Left ventricle myocardium superior (tissue), 1 donor: ENCODE measurements at regions not wholly inside any gene's neighbourhood (a gene's known extent, or its start where the extent isn't known, plus 50 kb on each side); places are given as distances from the start of the nearest gene placed in this dataset.
"Not testable (repeated sequence)": the region's sequence is repeated elsewhere in the genome, so short reads cannot be mapped to it uniquely, and the experiment has no call there.

Source experiments
- ATAC-seq: fragments of 200-7000 bp; cut with Tn5 transposase; one replicate; pipeline ENCODE4 v1.9.1; 2020; ENCODE audit warnings: mild to moderate bottlenecking, moderate library complexity
- DNase-seq: peaks from one replicate; pipeline ENCODE4 v3.0.0-alpha.2; 2020
- intact Hi-C: fragments of 100-400 bp; cut with micrococcal nuclease; formaldehyde crosslinking; loops from one replicate; pipeline ENCODE4 v1.11.0; 2022
- donor health status: DM: no; HTN: yes; CAD: no; lungs with severe emphysema.

GRCh38 chr5:142259758-142260157 lies 65.1 kb downstream of the SPRY4 start:
- ATAC-seq, result no peak
- intact Hi-C loops, result no loop called here
- DNase-seq, result no peak

- intact Hi-C loops, result no loop called here
- no peak for DNase-seq
- ATAC-seq, result no peak
These were observed 69.0 kb downstream of the SPRY4 start for GRCh38 chr5:142255831-142256230.

- DNase-seq, result no peak
- ATAC-seq, result peak; percentile 87
- intact Hi-C loops, result no loop called here
These were observed 70.4 kb downstream of the SPRY4 start for GRCh38 chr5:142254431-142254830.

- intact Hi-C loops, result no loop called here
- ATAC-seq, result peak; percentile 33
- DNase-seq, result no peak
These were observed 70.9 kb downstream of the SPRY4 start for GRCh38 chr5:142253938-142254337.

GRCh38 chr5:142250119-142250518 lies 74.7 kb downstream of the SPRY4 start:
- no peak for ATAC-seq
- no peak for DNase-seq
- intact Hi-C loops, result no loop called here

GRCh38 chr5:142248853-142249462 lies 75.9 kb downstream of the SPRY4 start:
- intact Hi-C loops, result no loop called here
- peak; percentile 77 for DNase-seq
- ATAC-seq, result peak; percentile 90

GRCh38 chr5:142246258-142246657 lies 78.6 kb downstream of the SPRY4 start:
- peak; percentile 58 for ATAC-seq
- intact Hi-C loops, result no loop called here
- peak; percentile 40 for DNase-seq

GRCh38 chr5:142245786-142246185 lies 79.0 kb downstream of the SPRY4 start:
- intact Hi-C loops, result no loop called here
- no peak for ATAC-seq
- no peak for DNase-seq

GRCh38 chr5:142244440-142244839 lies 80.4 kb downstream of the SPRY4 start:
- DNase-seq (no peak), ATAC-seq (no peak)
- intact Hi-C loops, result no loop called here

- ATAC-seq, result no peak
- intact Hi-C loops, result no loop called here
These were observed 82.5 kb downstream of the SPRY4 start for GRCh38 chr5:142242272-142242671.

GRCh38 chr5:142239394-142240159 lies 85.2 kb downstream of the SPRY4 start:
- ATAC-seq (no peak), DNase-seq (no peak)
- intact Hi-C loops, result no loop called here

More at GRCh38 chr5:142242272-142242671, 82.5 kb downstream of the SPRY4 start:
- DNase-seq, result no peak

- ATAC-seq (no peak), DNase-seq (no peak)
- intact Hi-C loops, result no loop called here
These were observed 87.1 kb downstream of the SPRY4 start for GRCh38 chr5:142237707-142238106.

GRCh38 chr5:142236673-142237290 lies 88.0 kb downstream of the SPRY4 start:
- intact Hi-C loops, DNase-seq, ATAC-seq: not testable (repeated sequence)

GRCh38 chr5:142235870-142236672 lies 88.8 kb downstream of the SPRY4 start:
- ATAC-seq, result no peak
- intact Hi-C loops, result no loop called here
- DNase-seq, result no peak

GRCh38 chr5:142235050-142235797 lies 89.6 kb downstream of the SPRY4 start:
- intact Hi-C loops, result no loop called here
- DNase-seq (no peak), ATAC-seq (no peak)

GRCh38 chr5:142233083-142234032 lies 91.5 kb downstream of the SPRY4 start:
- intact Hi-C loops, result no loop called here
- DNase-seq (no peak), ATAC-seq (no peak)

- intact Hi-C loops, ATAC-seq, DNase-seq: not testable (repeated sequence)
These were observed 93.9 kb downstream of the SPRY4 start for GRCh38 chr5:142230949-142231348.

GRCh38 chr5:142225141-142225540 lies 99.7 kb downstream of the SPRY4 start:
- ATAC-seq (no peak), DNase-seq (no peak)
- intact Hi-C loops, result no loop called here
